Liver (tissue), 8 donors: ENCODE measurements at regions not wholly inside any gene's neighbourhood (a gene's known extent, or its start where the extent isn't known, plus 50 kb on each side); places are given as distances from the start of the nearest gene placed in this dataset.
A peak's percentile ranks its signal among the peaks of the same experiment; 100 is the strongest.

ENCODE experiments used
- DNase-seq: peaks from one replicate; pipeline ENCODE4 v3.0.0-alpha.2; 2017; ENCODE audit warnings: low spot score
- H3K27ac ChIP-seq, 2 donors: one replicate each; pipeline ENCODE4 v1.7.0; 2013; ENCODE audit warnings: inconsistent platforms in 2 of 2, low read length in 2 of 2, control low read depth in 1 of 2, low read depth in 1 of 2, mild to moderate bottlenecking in 1 of 2
- H3K27me3 ChIP-seq, 4 donors: one replicate each; pipeline versions ENCODE4 v1.6.1 to v1.7.0; 2013; ENCODE audit warnings: low read length in 3 of 4, inconsistent platforms in 1 of 4, mild to moderate bottlenecking in 1 of 4, moderate library complexity in 1 of 4; ENCODE audit not compliant: control insufficient read depth in 4 of 4, insufficient read depth in 4 of 4
- H3K36me3 ChIP-seq, 4 donors: one replicate each; pipeline versions ENCODE4 v1.6.1 to v1.7.0; 2013; ENCODE audit warnings: low read length in 3 of 4, mild to moderate bottlenecking in 3 of 4, low read depth in 1 of 4, moderate library complexity in 1 of 4; ENCODE audit not compliant: control insufficient read depth in 4 of 4, insufficient read depth in 3 of 4
- H3K4me1 ChIP-seq, 4 donors: one replicate each; pipeline versions ENCODE4 v1.6.1 to v1.7.0; 2013; ENCODE audit warnings: low read length in 3 of 4, mild to moderate bottlenecking in 3 of 4, moderate library complexity in 1 of 4; ENCODE audit not compliant: control insufficient read depth in 4 of 4, insufficient read depth in 4 of 4
- H3K4me3 ChIP-seq, 3 donors: one replicate each; pipeline versions ENCODE4 v1.6.1 to v1.7.0; 2013; ENCODE audit warnings: low read length in 3 of 3, control low read depth in 1 of 3, low read depth in 1 of 3, mild to moderate bottlenecking in 1 of 3
- H3K9ac ChIP-seq, 2 donors: one replicate each; pipeline ENCODE4 v1.7.0; 2013; ENCODE audit warnings: low read length in 2 of 2, mild to moderate bottlenecking in 2 of 2, moderate library complexity in 2 of 2, control low read depth in 1 of 2, low read depth in 1 of 2
- H3K9me3 ChIP-seq, 4 donors: one replicate each; pipeline versions ENCODE4 v1.6.1 to v1.7.0; 2013; ENCODE audit warnings: low read length in 3 of 4; ENCODE audit not compliant: control insufficient read depth in 4 of 4
- EGR1 ChIP-seq, 2 donors: IDR thresholded peaks; 2 replicates each; pipeline ENCODE4 v1.6.1; 2016 to 2018; ENCODE audit warnings: antibody characterized with exemption in 2 of 2, low read depth in 2 of 2
- FOXA1 ChIP-seq: IDR thresholded peaks from 2 replicates; pipeline ENCODE4 v1.6.1; 2016; ENCODE audit warnings: antibody characterized with exemption
- FOXA2 ChIP-seq: IDR thresholded peaks from 2 replicates; pipeline ENCODE4 v1.6.1; 2016; ENCODE audit warnings: antibody characterized with exemption
- HNF4A ChIP-seq, 2 donors: conservative IDR thresholded peaks; 2 replicates each; pipeline ENCODE4 v1.6.1; 2016; ENCODE audit warnings: antibody characterized with exemption in 2 of 2, mild to moderate bottlenecking in 2 of 2
- HNF4G ChIP-seq: IDR thresholded peaks from 2 replicates; pipeline ENCODE4 v1.6.1; 2016; ENCODE audit warnings: antibody characterized with exemption
- JUND ChIP-seq, 2 donors: IDR thresholded peaks; 2 replicates each; pipeline ENCODE4 v1.6.1; 2016; ENCODE audit warnings: antibody characterized with exemption in 2 of 2
- RAD21 ChIP-seq, 2 donors: IDR thresholded peaks; 2 replicates each; pipeline ENCODE4 v1.6.1; 2016; ENCODE audit warnings: antibody characterized with exemption in 2 of 2, mild to moderate bottlenecking in 2 of 2
- RXRA ChIP-seq, 2 donors: IDR thresholded peaks; 2 replicates each; pipeline ENCODE4 v1.6.1; 2017 to 2018; ENCODE audit warnings: antibody characterized with exemption in 2 of 2, mild to moderate bottlenecking in 1 of 2
- SP1 ChIP-seq: IDR thresholded peaks from 2 replicates; pipeline ENCODE4 v1.6.1; 2018; ENCODE audit warnings: antibody characterized with exemption, mild to moderate bottlenecking
- TAF1 ChIP-seq: conservative IDR thresholded peaks from 2 replicates; pipeline ENCODE4 v1.6.1; 2016; ENCODE audit warnings: antibody characterized with exemption, mild to moderate bottlenecking
- YY1 ChIP-seq: IDR thresholded peaks from 2 replicates; pipeline ENCODE4 v1.6.1; 2016; ENCODE audit warnings: antibody characterized with exemption, mild to moderate bottlenecking
- WGBS: extraction: QIAGEN DNeasy Blood & Tissue Kit; methylation state at CpG from one replicate; pipeline ENCODE4 v1.1.7; 2013; 5-methylcytosine and 5-hydroxymethylcytosine counted together
- TF ChIP-seq, protein P1 (sequence below): IDR thresholded peaks from 2 replicates; pipeline ENCODE4 v1.6.1; 2016; ENCODE audit warnings: antibody characterized with exemption
- TF ChIP-seq, protein P2 (sequence below): IDR thresholded peaks from 2 replicates; pipeline ENCODE4 v1.6.1; 2016; ENCODE audit warnings: antibody characterized with exemption
- TF ChIP-seq, protein P3 (sequence below): fragments of 150-350 bp; IDR thresholded peaks from 2 replicates; pipeline ENCODE4 v1.5.1; 2017; ENCODE audit warnings: improper control_type of control experiment, low read depth, low read length; ENCODE audit not compliant: missing input control
- TF ChIP-seq, protein P4 (sequence below): IDR thresholded peaks from 2 replicates; pipeline ENCODE4 v1.6.1; 2016; ENCODE audit warnings: antibody characterized with exemption
- TF ChIP-seq, protein P5 (sequence below): IDR thresholded peaks from 2 replicates; pipeline ENCODE4 v1.6.1; 2016; ENCODE audit warnings: antibody characterized with exemption, mild to moderate bottlenecking
- donor health status: healthy.
- donor health status: healthy.
- donor health status: healthy.
- donor health status: healthy.
- donor health status: healthy.

DNA sequence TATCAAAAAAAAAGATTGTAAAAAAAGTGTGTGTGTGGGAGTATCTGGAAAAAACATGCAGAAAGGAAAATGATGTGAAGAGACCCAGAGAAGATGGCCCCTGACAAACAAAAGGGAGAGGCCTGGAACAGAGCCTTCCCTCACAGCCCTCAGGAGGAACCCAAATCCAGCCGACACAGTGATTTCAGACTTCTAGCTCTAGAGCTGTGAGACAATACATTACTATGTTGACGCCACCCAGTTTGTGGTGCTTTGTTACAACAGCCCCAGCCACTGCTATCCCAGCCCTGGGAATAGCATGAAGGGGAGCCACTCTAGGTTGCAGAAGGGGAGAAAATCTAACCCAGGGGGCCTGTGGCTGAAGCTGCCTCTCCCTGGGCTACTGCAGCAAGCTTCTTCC is 59.0 kb upstream of the ZBTB7C start:
- WGBS, result 93% methylated on average over 2 of the region's 2 CpGs
- no peaks in the 10 kb centered on the region for H3K9me3 ChIP-seq
- TF ChIP-seq SP1 (no peak), TAF1 (no peak), RXRA (IDR thresholded peaks at IDR 0.05) (no peak), FOXA2 (no peak), HNF4G (no peak), FOXA1 (no peak), RAD21 (IDR thresholded peaks at IDR 0.05) (no peak)
- TF ChIP-seq, protein P1, sequence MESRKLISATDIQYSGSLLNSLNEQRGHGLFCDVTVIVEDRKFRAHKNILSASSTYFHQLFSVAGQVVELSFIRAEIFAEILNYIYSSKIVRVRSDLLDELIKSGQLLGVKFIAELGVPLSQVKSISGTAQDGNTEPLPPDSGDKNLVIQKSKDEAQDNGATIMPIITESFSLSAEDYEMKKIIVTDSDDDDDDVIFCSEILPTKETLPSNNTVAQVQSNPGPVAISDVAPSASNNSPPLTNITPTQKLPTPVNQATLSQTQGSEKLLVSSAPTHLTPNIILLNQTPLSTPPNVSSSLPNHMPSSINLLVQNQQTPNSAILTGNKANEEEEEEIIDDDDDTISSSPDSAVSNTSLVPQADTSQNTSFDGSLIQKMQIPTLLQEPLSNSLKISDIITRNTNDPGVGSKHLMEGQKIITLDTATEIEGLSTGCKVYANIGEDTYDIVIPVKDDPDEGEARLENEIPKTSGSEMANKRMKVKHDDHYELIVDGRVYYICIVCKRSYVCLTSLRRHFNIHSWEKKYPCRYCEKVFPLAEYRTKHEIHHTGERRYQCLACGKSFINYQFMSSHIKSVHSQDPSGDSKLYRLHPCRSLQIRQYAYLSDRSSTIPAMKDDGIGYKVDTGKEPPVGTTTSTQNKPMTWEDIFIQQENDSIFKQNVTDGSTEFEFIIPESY, result no peak
- TF ChIP-seq, protein P2, sequence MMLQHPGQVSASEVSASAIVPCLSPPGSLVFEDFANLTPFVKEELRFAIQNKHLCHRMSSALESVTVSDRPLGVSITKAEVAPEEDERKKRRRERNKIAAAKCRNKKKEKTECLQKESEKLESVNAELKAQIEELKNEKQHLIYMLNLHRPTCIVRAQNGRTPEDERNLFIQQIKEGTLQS, result no peak
- no peaks in the 10 kb centered on the region for H3K4me1 ChIP-seq
- H3K27me3 ChIP-seq, result no peaks in the 10 kb centered on the region
- H3K4me3 ChIP-seq, result no peak overlapping the region
- H3K27ac ChIP-seq, result no peak overlapping the region
- no peak for DNase-seq
- no peak overlapping the region for H3K9ac ChIP-seq
- H3K36me3 ChIP-seq, result no peaks in the 10 kb centered on the region

DNA sequence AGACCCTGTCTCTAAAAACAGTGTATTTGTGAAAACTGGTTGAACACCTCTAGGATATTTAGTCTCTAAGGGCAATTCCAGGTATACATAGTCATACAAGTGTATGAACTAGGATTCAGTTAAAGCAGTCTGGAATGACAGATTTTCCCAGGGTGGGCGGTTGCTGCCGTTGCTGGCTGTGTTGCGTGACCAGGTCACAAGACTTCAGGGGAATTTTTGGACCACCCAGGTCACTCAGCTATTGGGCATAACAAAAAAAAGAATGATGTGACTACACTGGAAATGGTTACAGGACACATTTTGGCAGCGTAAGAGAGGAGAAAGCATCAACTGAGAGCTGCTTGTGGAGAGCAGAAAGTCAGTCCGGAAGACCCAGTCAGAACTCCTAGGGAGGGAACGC is 58.0 kb upstream of the ZBTB7C start:
- no peak overlapping the region for H3K27ac ChIP-seq
- no peak overlapping the region for H3K9ac ChIP-seq
- H3K27me3 ChIP-seq, result no peaks in the 10 kb centered on the region
- peak; percentile 2 for DNase-seq
- H3K36me3 ChIP-seq, result no peaks in the 10 kb centered on the region
- H3K4me3 ChIP-seq, result no peak overlapping the region
- TF ChIP-seq, protein P3, sequence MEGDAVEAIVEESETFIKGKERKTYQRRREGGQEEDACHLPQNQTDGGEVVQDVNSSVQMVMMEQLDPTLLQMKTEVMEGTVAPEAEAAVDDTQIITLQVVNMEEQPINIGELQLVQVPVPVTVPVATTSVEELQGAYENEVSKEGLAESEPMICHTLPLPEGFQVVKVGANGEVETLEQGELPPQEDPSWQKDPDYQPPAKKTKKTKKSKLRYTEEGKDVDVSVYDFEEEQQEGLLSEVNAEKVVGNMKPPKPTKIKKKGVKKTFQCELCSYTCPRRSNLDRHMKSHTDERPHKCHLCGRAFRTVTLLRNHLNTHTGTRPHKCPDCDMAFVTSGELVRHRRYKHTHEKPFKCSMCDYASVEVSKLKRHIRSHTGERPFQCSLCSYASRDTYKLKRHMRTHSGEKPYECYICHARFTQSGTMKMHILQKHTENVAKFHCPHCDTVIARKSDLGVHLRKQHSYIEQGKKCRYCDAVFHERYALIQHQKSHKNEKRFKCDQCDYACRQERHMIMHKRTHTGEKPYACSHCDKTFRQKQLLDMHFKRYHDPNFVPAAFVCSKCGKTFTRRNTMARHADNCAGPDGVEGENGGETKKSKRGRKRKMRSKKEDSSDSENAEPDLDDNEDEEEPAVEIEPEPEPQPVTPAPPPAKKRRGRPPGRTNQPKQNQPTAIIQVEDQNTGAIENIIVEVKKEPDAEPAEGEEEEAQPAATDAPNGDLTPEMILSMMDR, result no peak
- TF ChIP-seq, protein P2, result no peak
- TF ChIP-seq RXRA (IDR thresholded peaks at IDR 0.05) (no peak), HNF4G (no peak), HNF4A (conservative IDR thresholded peaks at IDR 0.05) (no peak), FOXA2 (no peak), YY1 (no peak), FOXA1 (no peak), SP1 (no peak), EGR1 (IDR thresholded peaks at IDR 0.05; ENCODE audit: low read depth in 2 of 2) (no peak), JUND (IDR thresholded peaks at IDR 0.05) (no peak)
- TF ChIP-seq, protein P4, sequence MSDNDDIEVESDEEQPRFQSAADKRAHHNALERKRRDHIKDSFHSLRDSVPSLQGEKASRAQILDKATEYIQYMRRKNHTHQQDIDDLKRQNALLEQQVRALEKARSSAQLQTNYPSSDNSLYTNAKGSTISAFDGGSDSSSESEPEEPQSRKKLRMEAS, result no peak
- TF ChIP-seq, protein P5, sequence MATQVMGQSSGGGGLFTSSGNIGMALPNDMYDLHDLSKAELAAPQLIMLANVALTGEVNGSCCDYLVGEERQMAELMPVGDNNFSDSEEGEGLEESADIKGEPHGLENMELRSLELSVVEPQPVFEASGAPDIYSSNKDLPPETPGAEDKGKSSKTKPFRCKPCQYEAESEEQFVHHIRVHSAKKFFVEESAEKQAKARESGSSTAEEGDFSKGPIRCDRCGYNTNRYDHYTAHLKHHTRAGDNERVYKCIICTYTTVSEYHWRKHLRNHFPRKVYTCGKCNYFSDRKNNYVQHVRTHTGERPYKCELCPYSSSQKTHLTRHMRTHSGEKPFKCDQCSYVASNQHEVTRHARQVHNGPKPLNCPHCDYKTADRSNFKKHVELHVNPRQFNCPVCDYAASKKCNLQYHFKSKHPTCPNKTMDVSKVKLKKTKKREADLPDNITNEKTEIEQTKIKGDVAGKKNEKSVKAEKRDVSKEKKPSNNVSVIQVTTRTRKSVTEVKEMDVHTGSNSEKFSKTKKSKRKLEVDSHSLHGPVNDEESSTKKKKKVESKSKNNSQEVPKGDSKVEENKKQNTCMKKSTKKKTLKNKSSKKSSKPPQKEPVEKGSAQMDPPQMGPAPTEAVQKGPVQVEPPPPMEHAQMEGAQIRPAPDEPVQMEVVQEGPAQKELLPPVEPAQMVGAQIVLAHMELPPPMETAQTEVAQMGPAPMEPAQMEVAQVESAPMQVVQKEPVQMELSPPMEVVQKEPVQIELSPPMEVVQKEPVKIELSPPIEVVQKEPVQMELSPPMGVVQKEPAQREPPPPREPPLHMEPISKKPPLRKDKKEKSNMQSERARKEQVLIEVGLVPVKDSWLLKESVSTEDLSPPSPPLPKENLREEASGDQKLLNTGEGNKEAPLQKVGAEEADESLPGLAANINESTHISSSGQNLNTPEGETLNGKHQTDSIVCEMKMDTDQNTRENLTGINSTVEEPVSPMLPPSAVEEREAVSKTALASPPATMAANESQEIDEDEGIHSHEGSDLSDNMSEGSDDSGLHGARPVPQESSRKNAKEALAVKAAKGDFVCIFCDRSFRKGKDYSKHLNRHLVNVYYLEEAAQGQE, result no peak
- H3K9me3 ChIP-seq, result no peaks in the 10 kb centered on the region
- H3K4me1 ChIP-seq, result no peaks in the 10 kb centered on the region
- 97% methylated on average over 6 of the region's 6 CpGs for WGBS
